ENCODE measurements at regions not wholly inside any gene's neighbourhood (a gene's known extent, or its start where the extent isn't known, plus 50 kb on each side); places are given as distances from the start of the nearest gene placed in this dataset.
A peak's percentile ranks its signal among the peaks of the same experiment; 100 is the strongest.
"Not testable (repeated sequence)": the region's sequence is repeated elsewhere in the genome, so short reads cannot be mapped to it uniquely, and the experiment has no call there.

DNA sequence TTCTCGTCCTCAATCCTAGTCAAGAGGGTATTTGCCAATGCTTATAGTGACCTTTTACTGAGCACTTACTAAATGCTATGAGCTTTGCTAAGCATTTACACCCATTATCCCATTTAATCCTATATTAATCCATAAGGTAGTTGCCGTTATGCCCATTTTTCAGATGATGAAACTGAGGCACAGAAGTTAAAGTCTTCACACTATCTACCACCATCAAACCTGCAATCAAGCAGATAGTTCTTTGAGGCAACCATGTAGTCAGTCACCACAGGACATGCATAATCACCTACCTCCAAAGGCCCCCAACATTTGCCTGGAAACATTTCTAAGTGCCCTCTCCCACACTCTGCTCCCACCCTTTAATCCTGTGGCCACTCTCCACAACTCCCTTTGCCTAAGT lies 149.6 kb downstream of the LY86 start:
- Histone ChIP-seq H3K27ac (ENCODE audit: low read depth, low read length) (peak overlapping the region; percentile 83), H3K4me3 (ENCODE audit: low read depth in 1 of 5, low read length in 5 of 5) (no peak overlapping the region), H3K4me1 (ENCODE audit: control insufficient read depth in 5 of 5, insufficient read depth in 5 of 5, low read length in 5 of 5) (peaks cover 12 to 43% (median 27%) of the 10 kb centered on the region in 5 donors), H3K36me3 (ENCODE audit: control insufficient read depth in 5 of 5, insufficient read depth in 5 of 5, low read length in 5 of 5) (no peaks in the 10 kb centered on the region), H3K27me3 (ENCODE audit: control insufficient read depth in 5 of 5, insufficient read depth in 4 of 5, low read length in 5 of 5) (no peaks in the 10 kb centered on the region), H3K9ac (ENCODE audit: low read length in 5 of 5) (no peak overlapping the region), H3K9me3 (ENCODE audit: control insufficient read depth in 5 of 5, low read length in 5 of 5) (no peaks in the 10 kb centered on the region)

DNA sequence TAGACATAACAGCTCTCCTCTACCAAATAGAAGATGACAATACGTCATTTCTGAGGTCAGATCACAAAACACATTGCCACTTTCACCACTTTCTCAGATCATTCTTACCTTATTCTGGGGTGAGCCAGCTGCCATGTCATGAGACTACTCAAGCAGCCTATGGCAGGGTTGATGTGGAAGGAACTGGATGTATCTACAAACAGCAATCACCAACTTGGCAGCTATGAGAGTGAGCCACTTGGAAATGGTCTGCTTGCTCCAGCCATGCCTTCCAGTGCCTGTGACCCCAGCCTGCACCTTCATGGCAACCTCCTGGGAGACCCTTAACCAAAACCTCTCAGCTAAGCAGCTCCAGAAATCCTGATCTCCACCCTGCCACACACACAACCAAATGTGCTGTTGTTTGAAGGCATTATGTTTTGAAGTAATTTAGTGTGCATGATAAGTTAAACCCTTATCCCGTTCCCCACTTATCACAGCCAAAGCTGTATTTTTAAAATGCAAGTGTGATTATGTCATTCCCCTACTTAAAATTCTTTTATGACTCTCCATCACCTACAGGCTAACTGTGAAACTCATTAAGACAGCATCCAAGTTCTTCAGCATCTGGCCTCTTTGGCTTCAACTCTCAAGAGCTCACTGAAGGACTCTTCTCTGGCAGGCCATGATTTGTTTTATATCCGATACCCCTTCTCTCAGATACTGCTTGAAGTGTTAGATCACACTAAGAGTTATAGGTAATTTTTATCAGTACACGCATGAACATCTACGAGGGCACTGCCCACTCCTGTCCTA lies 150.6 kb downstream of the LY86 start:
- peaks cover 12 to 37% (median 25%) of the 10 kb centered on the region in 5 donors for H3K4me1 ChIP-seq (ENCODE audit: control insufficient read depth in 5 of 5, insufficient read depth in 5 of 5, low read length in 5 of 5)
- H3K4me3 ChIP-seq (ENCODE audit: low read depth in 1 of 5, low read length in 5 of 5), result no peak overlapping the region
- no peaks in the 10 kb centered on the region for H3K27me3 ChIP-seq (ENCODE audit: control insufficient read depth in 5 of 5, insufficient read depth in 4 of 5, low read length in 5 of 5)
- H3K9ac ChIP-seq (ENCODE audit: low read length in 5 of 5), result no peak overlapping the region
- no peaks in the 10 kb centered on the region for H3K9me3 ChIP-seq (ENCODE audit: control insufficient read depth in 5 of 5, low read length in 5 of 5)
- no peaks in the 10 kb centered on the region for H3K36me3 ChIP-seq (ENCODE audit: control insufficient read depth in 5 of 5, insufficient read depth in 5 of 5, low read length in 5 of 5)
- no peak overlapping the region for H3K27ac ChIP-seq (ENCODE audit: low read depth, low read length)

DNA sequence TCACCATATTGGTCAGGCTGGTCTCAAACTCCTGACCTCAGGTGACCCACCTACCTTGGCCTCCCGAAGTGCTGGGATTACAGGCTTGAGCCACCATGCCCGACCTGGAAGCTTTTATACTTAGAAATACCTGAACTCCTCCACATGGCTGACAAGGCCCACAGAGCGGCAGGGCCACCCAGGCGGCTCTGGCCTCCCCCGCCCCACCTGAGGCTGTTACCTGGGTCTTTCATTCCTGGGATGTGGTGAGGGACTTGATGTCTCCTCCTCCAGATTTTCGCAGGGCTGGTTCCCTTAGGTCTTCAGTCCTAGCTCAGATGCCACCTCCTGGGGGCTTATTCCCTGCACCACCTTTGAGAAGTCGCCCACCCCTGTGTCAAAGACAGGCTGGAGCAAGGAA lies 152.1 kb downstream of the LY86 start:
- Histone ChIP-seq H3K9ac (ENCODE audit: low read length in 5 of 5) (no peak overlapping the region), H3K4me3 (ENCODE audit: low read depth in 1 of 5, low read length in 5 of 5) (no peak overlapping the region), H3K27ac (ENCODE audit: low read depth, low read length) (no peak overlapping the region)

DNA sequence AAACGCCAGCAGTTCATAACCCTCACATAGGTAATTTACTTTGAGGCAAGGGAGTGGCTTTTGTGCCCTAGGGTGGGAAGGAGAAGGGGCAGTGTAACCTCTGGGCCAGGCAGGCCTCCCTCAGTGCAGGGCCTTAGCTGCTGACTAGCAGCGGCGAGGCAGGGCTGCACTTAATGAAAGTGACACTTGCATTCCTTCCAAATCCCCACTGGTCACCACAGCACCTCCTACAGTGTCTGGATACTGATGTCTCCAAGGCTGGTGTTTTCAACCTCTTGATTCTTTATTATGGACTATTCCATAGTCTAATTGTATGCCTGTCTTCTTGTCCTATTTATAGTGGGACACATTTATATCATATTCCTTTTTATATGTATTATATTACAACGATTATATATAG lies 152.7 kb downstream of the LY86 start:
- Histone ChIP-seq H3K9ac (ENCODE audit: low read length in 5 of 5) (no peak overlapping the region), H3K27ac (ENCODE audit: low read depth, low read length) (no peak overlapping the region), H3K4me1 (ENCODE audit: control insufficient read depth in 5 of 5, insufficient read depth in 5 of 5, low read length in 5 of 5) (peaks cover 7 to 21% (median 15%) of the 10 kb centered on the region in 5 donors), H3K27me3 (ENCODE audit: control insufficient read depth in 5 of 5, insufficient read depth in 4 of 5, low read length in 5 of 5) (no peaks in the 10 kb centered on the region), H3K9me3 (ENCODE audit: control insufficient read depth in 5 of 5, low read length in 5 of 5) (no peaks in the 10 kb centered on the region), H3K36me3 (ENCODE audit: control insufficient read depth in 5 of 5, insufficient read depth in 5 of 5, low read length in 5 of 5) (no peaks in the 10 kb centered on the region), H3K4me3 (ENCODE audit: low read depth in 1 of 5, low read length in 5 of 5) (no peak overlapping the region)

More for the DNA sequence above, 152.1 kb downstream of the LY86 start:
- H3K27me3 ChIP-seq (ENCODE audit: control insufficient read depth in 5 of 5, insufficient read depth in 4 of 5, low read length in 5 of 5), result no peaks in the 10 kb centered on the region
- peaks cover 7 to 23% (median 14%) of the 10 kb centered on the region in 5 donors for H3K4me1 ChIP-seq (ENCODE audit: control insufficient read depth in 5 of 5, insufficient read depth in 5 of 5, low read length in 5 of 5)
- H3K36me3 ChIP-seq (ENCODE audit: control insufficient read depth in 5 of 5, insufficient read depth in 5 of 5, low read length in 5 of 5), result no peaks in the 10 kb centered on the region
- no peaks in the 10 kb centered on the region for H3K9me3 ChIP-seq (ENCODE audit: control insufficient read depth in 5 of 5, low read length in 5 of 5)

DNA sequence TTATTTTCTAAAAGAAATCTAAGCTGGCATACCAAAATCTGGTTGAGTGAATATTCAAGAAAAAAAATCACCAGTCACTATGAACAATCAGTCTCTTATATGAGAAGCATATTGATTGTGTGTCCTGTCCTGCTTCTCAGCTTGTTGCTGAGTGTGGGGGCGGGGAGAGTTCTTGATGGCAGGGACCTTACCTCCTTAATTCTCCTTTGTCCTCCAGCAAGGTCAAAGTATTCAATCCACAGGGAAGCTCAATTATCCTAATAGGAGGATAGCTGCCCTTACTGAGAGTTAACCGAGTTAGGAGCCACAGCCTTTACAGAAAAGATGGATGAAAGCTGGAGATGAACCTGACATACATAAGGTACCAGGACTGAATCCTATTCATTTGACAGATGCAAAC lies 154.0 kb downstream of the LY86 start:
- H3K27ac ChIP-seq (ENCODE audit: low read depth, low read length), result no peak overlapping the region
- H3K4me1 ChIP-seq (ENCODE audit: control insufficient read depth in 5 of 5, insufficient read depth in 5 of 5, low read length in 5 of 5), result peaks cover 8 to 18% (median 12%) of the 10 kb centered on the region in 5 donors
- H3K27me3 ChIP-seq (ENCODE audit: control insufficient read depth in 5 of 5, insufficient read depth in 4 of 5, low read length in 5 of 5), result no peaks in the 10 kb centered on the region
- H3K4me3 ChIP-seq (ENCODE audit: low read depth in 1 of 5, low read length in 5 of 5), result no peak overlapping the region
- H3K9me3 ChIP-seq (ENCODE audit: control insufficient read depth in 5 of 5, low read length in 5 of 5), result no peaks in the 10 kb centered on the region
- H3K9ac ChIP-seq (ENCODE audit: low read length in 5 of 5), result no peak overlapping the region
- no peaks in the 10 kb centered on the region for H3K36me3 ChIP-seq (ENCODE audit: control insufficient read depth in 5 of 5, insufficient read depth in 5 of 5, low read length in 5 of 5)

DNA sequence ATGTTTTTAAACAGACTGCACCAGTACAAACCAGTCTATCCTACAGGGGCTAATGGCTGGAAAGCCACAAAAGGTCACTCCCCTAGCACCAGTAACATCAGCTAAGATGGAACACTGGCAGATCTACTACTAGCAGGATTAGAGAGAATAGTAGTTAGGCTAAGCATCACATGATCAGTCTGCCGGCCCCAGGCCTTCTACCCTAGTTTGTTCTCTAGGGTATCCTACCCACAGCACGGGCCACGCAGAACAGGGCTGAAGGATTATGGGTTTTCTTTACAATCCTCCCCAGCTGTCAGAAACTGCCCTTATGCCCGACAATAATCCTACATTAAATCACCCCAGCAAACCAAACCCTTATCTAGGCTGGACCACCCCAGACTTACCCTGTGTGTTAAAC lies 156.0 kb downstream of the LY86 start:
- Histone ChIP-seq H3K4me3 (ENCODE audit: low read depth in 1 of 5, low read length in 5 of 5) (no peak overlapping the region), H3K4me1 (ENCODE audit: control insufficient read depth in 5 of 5, insufficient read depth in 5 of 5, low read length in 5 of 5) (peaks cover 4 to 30% (median 24%) of the 10 kb centered on the region in 5 donors), H3K27ac (ENCODE audit: low read depth, low read length) (no peak overlapping the region), H3K27me3 (ENCODE audit: control insufficient read depth in 5 of 5, insufficient read depth in 4 of 5, low read length in 5 of 5) (no peaks in the 10 kb centered on the region), H3K9ac (ENCODE audit: low read length in 5 of 5) (no peak overlapping the region), H3K9me3 (ENCODE audit: control insufficient read depth in 5 of 5, low read length in 5 of 5) (no peaks in the 10 kb centered on the region), H3K36me3 (ENCODE audit: control insufficient read depth in 5 of 5, insufficient read depth in 5 of 5, low read length in 5 of 5) (no peaks in the 10 kb centered on the region)

DNA sequence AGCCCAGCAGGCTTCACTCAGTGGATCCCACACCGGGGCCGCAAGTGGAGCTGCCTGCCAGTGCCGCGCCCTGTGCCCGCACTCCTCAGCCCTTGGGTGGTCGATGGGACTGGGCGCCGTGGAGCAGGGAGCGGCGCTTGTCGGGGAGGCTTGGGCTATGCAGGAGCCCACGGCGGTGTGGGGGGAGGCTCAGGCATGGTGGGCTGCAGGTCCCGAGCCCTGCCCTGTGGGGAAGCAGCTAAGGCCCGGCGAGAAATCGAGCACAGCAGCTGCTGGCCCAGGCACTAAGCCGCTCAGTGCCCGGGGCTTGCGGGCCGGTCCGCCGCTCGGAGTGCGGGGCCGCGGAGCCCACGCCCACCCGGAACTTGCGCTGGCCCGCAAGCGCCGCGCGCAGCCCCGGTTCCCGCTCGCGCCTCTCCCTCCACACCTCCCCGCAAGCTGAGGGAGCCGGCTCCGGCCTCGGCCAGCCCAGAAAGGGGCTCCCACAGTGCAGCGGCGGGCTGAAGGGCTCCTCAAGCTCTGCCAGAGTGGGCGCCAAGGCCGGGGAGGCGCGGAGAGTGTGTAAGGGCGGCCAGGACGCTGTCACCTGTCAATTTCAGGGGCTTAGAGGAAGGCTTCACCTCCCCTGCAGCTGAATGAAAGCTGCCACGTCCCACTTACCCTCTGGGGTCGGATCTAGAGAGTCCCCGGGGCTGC lies 157.3 kb downstream of the LY86 start:
- H3K9ac ChIP-seq (ENCODE audit: low read length in 5 of 5); H3K27ac ChIP-seq (ENCODE audit: low read depth, low read length); H3K4me3 ChIP-seq (ENCODE audit: low read depth in 1 of 5, low read length in 5 of 5); H3K27me3 ChIP-seq (ENCODE audit: control insufficient read depth in 5 of 5, insufficient read depth in 4 of 5, low read length in 5 of 5); H3K36me3 ChIP-seq (ENCODE audit: control insufficient read depth in 5 of 5, insufficient read depth in 5 of 5, low read length in 5 of 5); H3K9me3 ChIP-seq (ENCODE audit: control insufficient read depth in 5 of 5, low read length in 5 of 5): not testable (repeated sequence)
- peaks cover 7 to 41% (median 36%) of the 10 kb centered on the region in 5 donors for H3K4me1 ChIP-seq (ENCODE audit: control insufficient read depth in 5 of 5, insufficient read depth in 5 of 5, low read length in 5 of 5)

DNA sequence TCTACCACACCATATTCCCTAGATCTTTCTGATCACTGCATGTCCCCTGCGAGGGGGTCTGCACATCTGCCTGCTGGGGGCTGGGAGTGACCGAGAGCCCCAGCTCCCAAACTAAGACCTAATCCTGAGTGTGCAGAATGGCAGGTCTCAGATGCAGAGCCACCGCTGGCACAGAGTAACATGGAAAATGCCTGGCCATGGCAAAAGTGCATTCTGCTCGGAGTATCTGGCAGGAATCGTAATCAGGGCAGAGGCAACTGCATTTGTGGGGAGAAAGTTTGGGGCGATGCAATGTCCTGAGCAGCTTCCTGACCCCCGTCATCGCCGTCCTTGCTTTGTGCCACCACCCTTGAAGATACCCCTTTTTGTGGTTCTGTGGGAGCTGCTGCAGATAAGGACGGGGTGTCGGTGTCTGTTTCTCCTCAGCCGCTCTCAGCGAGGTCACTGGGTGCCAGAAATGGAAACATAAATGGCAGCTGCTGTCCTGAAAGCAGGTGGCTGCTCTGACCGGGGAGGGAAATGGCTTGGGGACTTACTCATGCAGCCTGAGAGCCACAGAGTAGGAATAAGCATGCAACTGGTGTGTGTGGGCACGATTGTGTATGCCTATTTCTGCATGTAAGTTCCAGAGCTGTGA lies 157.9 kb downstream of the LY86 start:
- Histone ChIP-seq H3K27ac (ENCODE audit: low read depth, low read length) (no peak overlapping the region), H3K36me3 (ENCODE audit: control insufficient read depth in 5 of 5, insufficient read depth in 5 of 5, low read length in 5 of 5) (no peaks in the 10 kb centered on the region), H3K9ac (ENCODE audit: low read length in 5 of 5) (no peak overlapping the region), H3K9me3 (ENCODE audit: control insufficient read depth in 5 of 5, low read length in 5 of 5) (no peaks in the 10 kb centered on the region), H3K27me3 (ENCODE audit: control insufficient read depth in 5 of 5, insufficient read depth in 4 of 5, low read length in 5 of 5) (no peaks in the 10 kb centered on the region), H3K4me1 (ENCODE audit: control insufficient read depth in 5 of 5, insufficient read depth in 5 of 5, low read length in 5 of 5) (peaks cover 12 to 48% (median 42%) of the 10 kb centered on the region in 5 donors), H3K4me3 (ENCODE audit: low read depth in 1 of 5, low read length in 5 of 5) (no peak overlapping the region)

DNA sequence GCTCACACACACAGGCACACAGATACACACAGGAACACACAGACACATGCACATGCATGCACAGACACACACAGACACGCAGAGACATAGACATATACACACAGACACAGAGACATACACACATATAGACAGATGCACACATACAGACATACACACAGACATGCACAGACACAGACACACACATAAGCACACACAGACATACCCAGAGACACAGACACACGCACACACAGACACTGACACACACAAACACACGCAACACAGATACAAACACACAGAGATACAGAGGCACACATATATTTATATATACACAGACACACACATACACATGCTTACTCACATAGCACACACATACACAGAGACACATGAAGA lies 158.4 kb downstream of the LY86 start:
- Histone ChIP-seq H3K36me3 (ENCODE audit: control insufficient read depth in 5 of 5, insufficient read depth in 5 of 5, low read length in 5 of 5) (no peaks in the 10 kb centered on the region), H3K27ac (ENCODE audit: low read depth, low read length) (no peak overlapping the region), H3K9me3 (ENCODE audit: control insufficient read depth in 5 of 5, low read length in 5 of 5) (no peaks in the 10 kb centered on the region), H3K4me3 (ENCODE audit: low read depth in 1 of 5, low read length in 5 of 5) (no peak overlapping the region), H3K27me3 (ENCODE audit: control insufficient read depth in 5 of 5, insufficient read depth in 4 of 5, low read length in 5 of 5) (no peaks in the 10 kb centered on the region), H3K9ac (ENCODE audit: low read length in 5 of 5) (no peak overlapping the region), H3K4me1 (ENCODE audit: control insufficient read depth in 5 of 5, insufficient read depth in 5 of 5, low read length in 5 of 5) (peaks cover 14 to 53% (median 47%) of the 10 kb centered on the region in 5 donors)

DNA sequence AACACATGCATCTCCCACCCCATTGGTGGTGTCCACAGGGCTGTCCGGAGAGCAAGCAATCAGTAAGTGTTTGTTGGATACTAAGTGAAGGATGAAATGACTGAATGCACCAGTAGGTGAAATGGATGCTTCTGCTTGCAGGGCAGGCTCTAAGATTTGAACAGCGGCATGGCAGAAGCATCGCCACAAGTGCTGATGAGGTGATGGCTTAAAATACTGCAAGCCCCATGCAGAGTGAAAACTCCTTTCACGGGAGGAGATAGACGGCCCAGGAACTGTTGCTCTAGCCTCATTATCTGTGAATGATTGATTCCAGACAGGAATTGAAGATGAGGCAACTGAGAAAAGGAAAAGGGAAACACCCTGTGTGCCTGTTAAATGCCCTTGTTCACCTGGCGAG lies 158.9 kb downstream of the LY86 start:
- Histone ChIP-seq H3K27ac (ENCODE audit: low read depth, low read length) (no peak overlapping the region), H3K4me1 (ENCODE audit: control insufficient read depth in 5 of 5, insufficient read depth in 5 of 5, low read length in 5 of 5) (peaks cover 16 to 56% (median 50%) of the 10 kb centered on the region in 5 donors), H3K9me3 (ENCODE audit: control insufficient read depth in 5 of 5, low read length in 5 of 5) (no peaks in the 10 kb centered on the region), H3K36me3 (ENCODE audit: control insufficient read depth in 5 of 5, insufficient read depth in 5 of 5, low read length in 5 of 5) (no peaks in the 10 kb centered on the region), H3K9ac (ENCODE audit: low read length in 5 of 5) (no peak overlapping the region), H3K27me3 (ENCODE audit: control insufficient read depth in 5 of 5, insufficient read depth in 4 of 5, low read length in 5 of 5) (no peaks in the 10 kb centered on the region), H3K4me3 (ENCODE audit: low read depth in 1 of 5, low read length in 5 of 5) (no peak overlapping the region)

Measured in subcutaneous abdominal adipose tissue (tissue), 5 donors.